HCT116 (cell line): ENCODE measurements at regions not wholly inside any gene's neighbourhood (a gene's known extent, or its start where the extent isn't known, plus 50 kb on each side); places are given as distances from the start of the nearest gene placed in this dataset.
"Not testable (repeated sequence)": the region's sequence is repeated elsewhere in the genome, so short reads cannot be mapped to it uniquely, and the experiment has no call there.

Experiments used
- ATAC-seq: fragments of 200-7000 bp; cut with Tn5 transposase; 2 replicates; pipeline ENCODE4 v1.9.1; 2020; ENCODE audit warnings: mild to moderate bottlenecking, moderate library complexity
- BruUV-seq: library from RNA; stranded (reverse); fragments of 400-500 nt; replicated peaks from 2 replicates; lab custom pipeline; 2021; lab: Mats Ljungman, UMichigan
- CTCF ChIA-PET: fragments of 300-600 bp; sonication (Branson Sonifier 250); formaldehyde crosslinking; loops from one replicate; lab custom pipeline; 2021; ENCODE audit warnings: antibody characterized with exemption; lab: Charles Lee
- POLR2A ChIA-PET: fragments of 300-600, 350-600 bp; sonication (Branson Sonifier 250); formaldehyde crosslinking; loops from one replicate; lab custom pipeline; 2021; ENCODE audit warnings: antibody characterized with exemption; lab: Charles Lee
- RAD21 ChIA-PET, 2 experiments: fragments of 300-600 bp; sonication (Branson Sonifier 250); formaldehyde crosslinking; loops; one replicate each; lab custom pipeline; 2023; ENCODE audit warnings: low total read pairs in 2 of 2; ENCODE audit not compliant: uncharacterized antibody in 2 of 2, unreplicated experiment in 2 of 2, low non-redundant PET in 1 of 2; lab: Charles Lee
- DNase-seq: peaks from one replicate; pipeline ENCODE4 v3.0.0-alpha.2; 2010; ENCODE audit warnings: low read depth, low spot score
- H2AFZ ChIP-seq: fragments of 200-600 bp; shearing (Covaris generic), sonication (generic); 2 replicates; pipeline ENCODE4 v1.6.1; 2017; ENCODE audit warnings: low read depth, mixed run types, mixed read lengths, antibody characterized with exemption, low read length; ENCODE audit not compliant: poor library complexity, severe bottlenecking
- H3K27ac ChIP-seq: 2 replicates; pipeline ENCODE4 v1.5.1; 2012; ENCODE audit warnings: low read depth, low read length
- H3K27me3 ChIP-seq: fragments of 200-600 bp; sonication (generic); 2 replicates; pipeline ENCODE4 v1.6.1; 2016; ENCODE audit warnings: mixed run types, low read length, mixed read lengths; ENCODE audit not compliant: insufficient read depth
- H3K36me3 ChIP-seq, 2 experiments: fragments of 200-500 bp in 1 of 2; fragments of 200-600 bp in 1 of 2; sonication (Bioruptor generic) in 1 of 2; sonication (generic) in 1 of 2; 2 replicates each; pipeline versions ENCODE4 v1.5.1 to v1.6.1; 2014 to 2016; ENCODE audit warnings: low read length in 2 of 2, inconsistent platforms in 1 of 2, mixed read lengths in 1 of 2, mixed run types in 1 of 2; ENCODE audit not compliant: insufficient read depth in 2 of 2, control insufficient read depth in 1 of 2
- H3K4me1 ChIP-seq, 2 experiments: fragments of 200-600 bp in 1 of 2; sonication (generic) in 1 of 2; 2 replicates each; pipeline versions ENCODE4 v1.5.1 to v1.6.1; 2012 to 2017; ENCODE audit warnings: low read length in 2 of 2, inconsistent platforms in 1 of 2, mild to moderate bottlenecking in 1 of 2, mixed read lengths in 1 of 2, mixed run types in 1 of 2, moderate library complexity in 1 of 2; ENCODE audit not compliant: insufficient read depth in 2 of 2, control insufficient read depth in 1 of 2
- H3K4me2 ChIP-seq: fragments of 200-600 bp; sonication (generic); 2 replicates; pipeline ENCODE4 v1.6.1; 2017; ENCODE audit warnings: mixed run types, low read length, mixed read lengths
- H3K4me3 ChIP-seq, 2 experiments: fragments of 200-600 bp in 1 of 2; sonication (generic) in 1 of 2; replicated peaks in 1 of 2; 2 replicates each; pipeline ENCODE4 v1.5.1; 2011 to 2016; ENCODE audit warnings: low read length in 2 of 2, control low read depth in 1 of 2, low read depth in 1 of 2, mild to moderate bottlenecking in 1 of 2, mixed read lengths in 1 of 2, mixed run types in 1 of 2
- H3K79me2 ChIP-seq: fragments of 200-600 bp; sonication (generic); 2 replicates; pipeline ENCODE4 v1.6.1; 2017; ENCODE audit warnings: mild to moderate bottlenecking, mixed run types, low read length, moderate library complexity, mixed read lengths; ENCODE audit not compliant: insufficient read depth
- H3K9ac ChIP-seq: fragments of 200-600 bp; sonication (generic); 2 replicates; pipeline ENCODE4 v1.6.1; 2016; ENCODE audit warnings: low read length, mixed read lengths
- H3K9me2 ChIP-seq: fragments of 200-600 bp; sonication (generic), shearing (Covaris generic); 2 replicates; pipeline ENCODE4 v1.6.1; 2017; ENCODE audit warnings: mixed run types, mild to moderate bottlenecking, moderate library complexity; ENCODE audit not compliant: insufficient read depth
- H3K9me3 ChIP-seq, 2 experiments: fragments of 200-500 bp in 1 of 2; fragments of 200-600 bp in 1 of 2; sonication (Bioruptor generic) in 1 of 2; sonication (generic) in 1 of 2; 2 replicates each; pipeline ENCODE4 v1.6.1; 2014 to 2017; ENCODE audit warnings: low read length in 2 of 2, mixed read lengths in 2 of 2, inconsistent platforms in 1 of 2, low read depth in 1 of 2, mild to moderate bottlenecking in 1 of 2, mixed run types in 1 of 2, moderate library complexity in 1 of 2; ENCODE audit not compliant: control insufficient read depth in 1 of 2, insufficient read depth in 1 of 2
- H4K20me1 ChIP-seq: fragments of 200-600 bp; sonication (generic), shearing (Covaris generic); 2 replicates; pipeline ENCODE4 v1.6.1; 2017; ENCODE audit warnings: mixed run types, mild to moderate bottlenecking, moderate library complexity; ENCODE audit not compliant: insufficient read depth
- CTCF ChIP-seq, 3 experiments: fragments of 200-600 bp in 1 of 3; sonication (generic) in 1 of 3; IDR thresholded peaks in 2 of 3; conservative IDR thresholded peaks in 1 of 3; 2 replicates each; pipeline ENCODE4 v1.5.1; 2012 to 2017; ENCODE audit warnings: low read depth in 2 of 3, low read length in 2 of 3, antibody characterized with exemption in 1 of 3, borderline replicate concordance in 1 of 3, control low read depth in 1 of 3, mild to moderate bottlenecking in 1 of 3, mixed read lengths in 1 of 3, mixed run types in 1 of 3, moderate library complexity in 1 of 3; ENCODE audit not compliant: insufficient read depth in 1 of 3
- JUND ChIP-seq: IDR thresholded peaks from 2 replicates; pipeline ENCODE4 v1.6.1; 2012
- intact Hi-C: fragments of 100-400 bp; cut with micrococcal nuclease; formaldehyde crosslinking; loops from 2 replicates; pipeline ENCODE4 v1.10.0; 2022

- no peak for ATAC-seq
These were observed 1233.0 kb downstream of the JRKL start for GRCh38 chr11:97622795-97623194.

GRCh38 chr11:97636741-97637140, 1246.9 kb downstream of the JRKL start:
- RAD21 ChIA-PET, CTCF ChIA-PET, H3K9me3 ChIP-seq, H3K79me2 ChIP-seq, H4K20me1 ChIP-seq, H3K4me2 ChIP-seq, H3K27ac ChIP-seq, H3K4me3 ChIP-seq, H3K9ac ChIP-seq, BruUV-seq, H3K4me1 ChIP-seq, H3K36me3 ChIP-seq, ATAC-seq, H2AFZ ChIP-seq, POLR2A ChIA-PET, DNase-seq, H3K9me2 ChIP-seq, intact Hi-C loops, H3K27me3 ChIP-seq: not testable (repeated sequence)

More at GRCh38 chr11:97622795-97623194, 1233.0 kb downstream of the JRKL start:
- no peaks in the 10 kb centered on the region for H3K27me3 ChIP-seq
- TF ChIP-seq JUND, result no peak
- TF ChIP-seq CTCF (IDR thresholded peaks at IDR 0.05 in 2 of 3, conservative IDR thresholded peaks at IDR 0.05 in 1 of 3; ENCODE audit: borderline replicate concordance in 1 of 3, insufficient read depth in 1 of 3, low read depth in 2 of 3, low read length in 2 of 3), result no peak
- TF ChIP-seq, all 23 proteins: peak for 0
- H3K4me3 ChIP-seq, result no peak overlapping the region
- CTCF ChIA-PET, result no interaction called here
- no peaks in the 10 kb centered on the region for H3K79me2 ChIP-seq
- intact Hi-C loops, result no loop called here
- no peak overlapping the region for H3K4me2 ChIP-seq
- no peak overlapping the region for H3K9ac ChIP-seq
- no peak for DNase-seq
- no peaks in the 10 kb centered on the region for H3K4me1 ChIP-seq
- no TSS peak for BruUV-seq
- no peaks in the 10 kb centered on the region for H3K36me3 ChIP-seq
- POLR2A ChIA-PET, result no interaction called here
- no peak overlapping the region for H3K27ac ChIP-seq
- H3K9me2 ChIP-seq, result no peaks in the 10 kb centered on the region
- no peak overlapping the region for H2AFZ ChIP-seq
- RAD21 ChIA-PET, result no interaction called here
- peaks cover 8 to 14% of the 10 kb centered on the region in 2 experiments; a peak in 2 of 4 replicates for H3K9me3 ChIP-seq
- H4K20me1 ChIP-seq, result no peaks in the 10 kb centered on the region
